ENCODE measurements at regions not wholly inside any gene's neighbourhood (a gene's known extent, or its start where the extent isn't known, plus 50 kb on each side); places are given as distances from the start of the nearest gene placed in this dataset.
"Not testable (repeated sequence)": the region's sequence is repeated elsewhere in the genome, so short reads cannot be mapped to it uniquely, and the experiment has no call there.

- no peak for DNase-seq (ENCODE audit: insufficient read length, low spot score)
- no peak for TF ChIP-seq SPI1 (IDR thresholded peaks at IDR 0.05; ENCODE audit: low read depth, low read length)
- no peak for TF ChIP-seq POU2F2 (IDR thresholded peaks at IDR 0.05; ENCODE audit: low read depth, low read length)
- TF ChIP-seq POLR2A (IDR thresholded peaks at IDR 0.05; ENCODE audit: low read depth, low read length): no peak
- no peak for TF ChIP-seq PAX5 (IDR thresholded peaks at IDR 0.05; ENCODE audit: insufficient read depth, low read length, severe bottlenecking)
- no peak for TF ChIP-seq POLR2AphosphoS5 (IDR thresholded peaks at IDR 0.05; ENCODE audit: low read depth, low read length)
- TF ChIP-seq TAF1 (IDR thresholded peaks at IDR 0.05; ENCODE audit: low read depth, low read length): no peak
- no peak for FAIRE-seq
Measured at GRCh38 chr22:47355776-47356510, 593.5 kb downstream of the TBC1D22A start.

- DNase-seq (ENCODE audit: insufficient read length, low spot score) (no peak), FAIRE-seq (no peak)
- TF ChIP-seq POLR2A (IDR thresholded peaks at IDR 0.05; ENCODE audit: low read depth, low read length) (no peak), TAF1 (IDR thresholded peaks at IDR 0.05; ENCODE audit: low read depth, low read length) (no peak), POU2F2 (IDR thresholded peaks at IDR 0.05; ENCODE audit: low read depth, low read length) (no peak), POLR2AphosphoS5 (IDR thresholded peaks at IDR 0.05; ENCODE audit: low read depth, low read length) (no peak), PAX5 (IDR thresholded peaks at IDR 0.05; ENCODE audit: insufficient read depth, low read length, severe bottlenecking) (no peak), SPI1 (IDR thresholded peaks at IDR 0.05; ENCODE audit: low read depth, low read length) (no peak)
Measured at GRCh38 chr22:47355388-47355725, 592.9 kb downstream of the TBC1D22A start.

DNA sequence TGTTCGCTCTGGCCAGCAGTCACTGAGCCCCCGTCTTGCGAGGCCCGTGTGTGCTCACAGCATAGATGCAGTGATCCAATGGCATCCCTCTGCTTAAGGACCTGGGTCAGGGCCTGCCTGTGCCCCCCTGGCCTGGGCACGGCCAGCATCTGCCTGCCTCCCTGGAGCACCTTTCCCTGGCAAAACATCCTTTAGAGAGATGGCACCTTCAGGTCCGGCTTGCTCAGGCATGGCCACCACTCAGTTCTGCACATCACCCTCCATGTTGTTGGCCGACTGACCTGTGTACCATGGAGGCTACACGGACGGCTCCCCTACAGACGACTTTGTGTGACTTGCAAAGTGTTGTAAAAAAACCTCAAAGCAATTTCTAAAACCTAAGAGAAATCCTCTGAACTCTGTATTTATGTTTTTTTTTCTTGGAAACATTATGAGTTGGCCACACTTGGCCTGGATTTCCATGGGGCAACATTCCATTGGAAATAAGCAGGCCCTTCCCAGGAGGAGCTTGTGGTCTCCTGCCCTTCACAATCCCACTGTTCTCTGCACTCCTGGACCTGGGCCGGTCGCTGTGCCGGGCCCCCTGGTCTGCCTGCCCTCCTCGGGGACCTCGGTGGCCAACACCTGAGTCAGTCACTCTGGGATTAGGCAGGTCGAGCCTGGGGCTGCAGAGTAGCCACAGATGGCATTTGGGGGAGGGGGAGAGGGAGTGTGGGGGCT lies 592.4 kb downstream of the TBC1D22A start:
- no peak for DNase-seq (ENCODE audit: insufficient read length, low spot score)
- no peak for FAIRE-seq
- TF ChIP-seq POLR2AphosphoS5 (IDR thresholded peaks at IDR 0.05; ENCODE audit: low read depth, low read length) (no peak), TAF1 (IDR thresholded peaks at IDR 0.05; ENCODE audit: low read depth, low read length) (no peak), SPI1 (IDR thresholded peaks at IDR 0.05; ENCODE audit: low read depth, low read length) (no peak), PAX5 (IDR thresholded peaks at IDR 0.05; ENCODE audit: insufficient read depth, low read length, severe bottlenecking) (no peak), POU2F2 (IDR thresholded peaks at IDR 0.05; ENCODE audit: low read depth, low read length) (no peak), POLR2A (IDR thresholded peaks at IDR 0.05; ENCODE audit: low read depth, low read length) (no peak)

DNA sequence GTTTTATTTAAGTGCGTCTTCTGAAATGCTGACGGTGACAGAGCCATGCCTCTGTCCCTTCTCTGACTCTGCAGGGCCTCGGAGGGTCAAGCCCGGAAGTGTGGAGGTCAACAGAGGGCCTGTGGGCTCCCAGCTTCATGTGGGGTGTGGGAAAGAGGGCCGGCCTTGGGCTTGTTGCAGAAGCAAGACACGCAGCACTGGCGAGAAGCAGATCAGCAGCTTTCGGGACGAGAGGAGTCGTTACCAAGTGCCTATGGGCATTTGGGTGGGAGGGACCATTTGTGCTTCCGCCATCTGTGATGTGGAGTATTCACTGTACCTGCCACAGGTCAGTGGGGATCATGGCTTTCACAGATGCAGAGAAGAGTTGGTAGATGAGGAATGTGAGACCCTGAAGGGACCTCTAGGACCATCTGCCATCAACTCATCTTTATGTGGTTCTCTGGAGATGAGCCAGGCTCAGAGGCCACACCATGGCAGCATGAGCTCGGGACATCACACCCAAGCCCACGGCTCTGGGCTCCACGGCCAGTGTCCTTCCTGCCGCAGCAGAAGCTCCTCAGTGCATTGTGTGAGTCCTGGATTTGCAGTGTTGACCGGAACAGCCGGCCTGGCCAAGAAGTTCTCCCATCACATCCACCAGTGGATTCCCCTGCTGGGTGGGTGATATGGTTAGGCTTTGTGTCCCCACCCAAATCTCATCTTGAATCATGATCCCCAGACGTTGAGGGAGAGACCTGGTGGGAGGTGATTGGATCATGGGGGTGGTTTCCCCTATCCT lies 590.7 kb downstream of the TBC1D22A start:
- TF ChIP-seq SPI1 (IDR thresholded peaks at IDR 0.05; ENCODE audit: low read depth, low read length) (no peak), PAX5 (IDR thresholded peaks at IDR 0.05; ENCODE audit: insufficient read depth, low read length, severe bottlenecking) (no peak), POLR2AphosphoS5 (IDR thresholded peaks at IDR 0.05; ENCODE audit: low read depth, low read length) (no peak), POU2F2 (IDR thresholded peaks at IDR 0.05; ENCODE audit: low read depth, low read length) (no peak), TAF1 (IDR thresholded peaks at IDR 0.05; ENCODE audit: low read depth, low read length) (no peak), POLR2A (IDR thresholded peaks at IDR 0.05; ENCODE audit: low read depth, low read length) (no peak)
- no peak for FAIRE-seq
- no peak for DNase-seq (ENCODE audit: insufficient read length, low spot score)

- FAIRE-seq (no peak), DNase-seq (ENCODE audit: insufficient read length, low spot score) (no peak)
- TF ChIP-seq POU2F2 (IDR thresholded peaks at IDR 0.05; ENCODE audit: low read depth, low read length) (no peak), POLR2A (IDR thresholded peaks at IDR 0.05; ENCODE audit: low read depth, low read length) (no peak), PAX5 (IDR thresholded peaks at IDR 0.05; ENCODE audit: insufficient read depth, low read length, severe bottlenecking) (no peak), POLR2AphosphoS5 (IDR thresholded peaks at IDR 0.05; ENCODE audit: low read depth, low read length) (no peak), TAF1 (IDR thresholded peaks at IDR 0.05; ENCODE audit: low read depth, low read length) (no peak), SPI1 (IDR thresholded peaks at IDR 0.05; ENCODE audit: low read depth, low read length) (no peak)
Measured at GRCh38 chr22:47351836-47352579, 589.6 kb downstream of the TBC1D22A start.

DNA sequence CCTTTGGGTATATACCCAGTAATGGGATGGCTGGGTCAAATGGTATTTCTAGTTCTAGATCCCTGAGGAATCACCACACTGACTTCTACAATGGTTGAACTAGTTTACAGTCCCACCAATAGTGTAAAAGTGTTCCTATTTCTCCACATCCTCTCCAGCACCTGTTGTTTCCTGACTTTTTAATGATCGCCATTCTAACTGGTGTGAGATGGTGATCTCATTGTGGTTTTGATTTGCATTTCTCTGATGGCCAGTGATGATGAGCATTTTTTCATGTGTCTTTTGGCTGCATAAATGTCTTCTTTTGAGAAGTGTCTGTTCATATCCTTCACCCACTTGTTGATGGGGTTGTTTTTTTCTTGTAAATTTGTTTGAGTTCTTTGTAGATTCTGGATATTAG lies 583.8 kb downstream of the TBC1D22A start:
- FAIRE-seq; DNase-seq (ENCODE audit: insufficient read length, low spot score): not testable (repeated sequence)

GRCh38 chr22:47345025-47345424 lies 582.6 kb downstream of the TBC1D22A start:
- FAIRE-seq (no peak), DNase-seq (ENCODE audit: insufficient read length, low spot score) (no peak)
- TF ChIP-seq POLR2AphosphoS5 (IDR thresholded peaks at IDR 0.05; ENCODE audit: low read depth, low read length) (no peak), PAX5 (IDR thresholded peaks at IDR 0.05; ENCODE audit: insufficient read depth, low read length, severe bottlenecking) (no peak), TAF1 (IDR thresholded peaks at IDR 0.05; ENCODE audit: low read depth, low read length) (no peak), POLR2A (IDR thresholded peaks at IDR 0.05; ENCODE audit: low read depth, low read length) (no peak), SPI1 (IDR thresholded peaks at IDR 0.05; ENCODE audit: low read depth, low read length) (no peak), POU2F2 (IDR thresholded peaks at IDR 0.05; ENCODE audit: low read depth, low read length) (no peak)

DNA sequence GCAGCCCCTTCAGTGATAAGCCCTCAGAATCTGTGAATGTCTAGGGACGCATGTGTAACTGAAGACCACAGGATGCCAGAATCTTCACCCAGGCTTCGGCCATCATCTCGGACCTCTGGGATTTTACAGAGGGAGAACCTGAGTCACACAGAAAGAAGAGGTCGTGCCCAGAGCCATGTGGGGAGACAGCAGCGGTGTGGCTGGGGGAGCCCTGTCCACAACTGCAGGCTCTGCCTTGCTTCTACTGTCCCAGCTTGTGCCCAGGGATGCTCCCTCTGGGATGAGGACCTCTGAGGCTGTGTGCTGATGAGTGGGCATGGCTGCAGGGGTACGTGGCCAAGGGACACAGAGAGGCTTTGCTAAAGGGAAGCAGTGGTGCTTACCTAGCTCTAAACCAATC lies 582.0 kb downstream of the TBC1D22A start:
- FAIRE-seq (no peak), DNase-seq (ENCODE audit: insufficient read length, low spot score) (no peak)
- TF ChIP-seq SPI1 (IDR thresholded peaks at IDR 0.05; ENCODE audit: low read depth, low read length) (no peak), POLR2A (IDR thresholded peaks at IDR 0.05; ENCODE audit: low read depth, low read length) (no peak)

DNA sequence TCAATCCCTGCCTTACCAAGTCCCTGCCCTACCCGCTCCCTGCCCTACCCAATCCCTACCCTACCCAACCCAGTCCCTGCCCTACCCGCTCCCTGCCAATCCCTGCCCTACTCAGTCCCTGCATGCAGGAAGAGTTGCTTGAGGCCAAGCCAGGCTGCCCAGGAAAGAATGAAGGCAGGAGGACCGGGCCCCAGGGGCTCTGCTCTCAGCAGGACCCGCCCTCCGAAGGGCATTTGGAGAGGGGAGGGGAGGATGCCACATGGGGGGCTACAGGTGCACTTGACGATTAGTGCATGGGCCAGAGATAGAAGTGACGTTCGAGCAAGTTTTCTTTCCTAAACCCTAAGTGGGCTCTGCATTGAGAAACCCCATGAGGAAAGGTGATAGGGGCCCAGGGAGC lies 581.2 kb downstream of the TBC1D22A start:
- FAIRE-seq (no peak), DNase-seq (ENCODE audit: insufficient read length, low spot score) (no peak)

More for the DNA sequence above, 581.2 kb downstream of the TBC1D22A start:
- TF ChIP-seq POU2F2 (IDR thresholded peaks at IDR 0.05; ENCODE audit: low read depth, low read length) (no peak), POLR2A (IDR thresholded peaks at IDR 0.05; ENCODE audit: low read depth, low read length) (no peak)

Data from GM12891 (cell line).